GM10266 (cell line): ENCODE measurements at regions not wholly inside any gene's neighbourhood (a gene's known extent, or its start where the extent isn't known, plus 50 kb on each side); places are given as distances from the start of the nearest gene placed in this dataset.

Source experiments
- DNase-seq: peaks from one replicate; pipeline ENCODE4 v3.0.0; 2012; ENCODE audit errors: extremely low spot score
- TF ChIP-seq, protein P1 (sequence below): IDR thresholded peaks from 2 replicates; pipeline ENCODE4 v1.5.1; 2012; ENCODE audit warnings: mild to moderate bottlenecking, low read depth; ENCODE audit not compliant: control insufficient read depth, insufficient read depth; ENCODE audit errors: missing control alignments

DNA sequence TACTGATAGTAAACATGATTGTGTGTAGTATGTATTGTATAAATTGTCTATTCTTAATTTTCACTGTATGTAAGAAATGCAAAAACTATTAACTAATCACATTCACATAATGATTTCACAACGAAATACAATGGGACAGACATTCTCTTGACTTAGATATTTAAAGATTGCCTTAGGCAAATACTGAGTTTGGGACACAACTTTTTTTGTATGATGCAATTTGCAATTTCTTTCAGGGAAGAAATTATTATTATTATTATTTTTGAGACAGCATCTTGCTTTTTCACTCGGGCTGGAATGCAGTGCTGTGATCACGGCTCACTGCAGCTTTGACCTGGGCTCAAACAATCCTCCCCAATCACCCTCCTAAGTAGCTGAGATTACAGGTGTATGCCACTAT is 173.2 kb upstream of the TRIM24 start:
- no peak for DNase-seq
- TF ChIP-seq, protein P1, sequence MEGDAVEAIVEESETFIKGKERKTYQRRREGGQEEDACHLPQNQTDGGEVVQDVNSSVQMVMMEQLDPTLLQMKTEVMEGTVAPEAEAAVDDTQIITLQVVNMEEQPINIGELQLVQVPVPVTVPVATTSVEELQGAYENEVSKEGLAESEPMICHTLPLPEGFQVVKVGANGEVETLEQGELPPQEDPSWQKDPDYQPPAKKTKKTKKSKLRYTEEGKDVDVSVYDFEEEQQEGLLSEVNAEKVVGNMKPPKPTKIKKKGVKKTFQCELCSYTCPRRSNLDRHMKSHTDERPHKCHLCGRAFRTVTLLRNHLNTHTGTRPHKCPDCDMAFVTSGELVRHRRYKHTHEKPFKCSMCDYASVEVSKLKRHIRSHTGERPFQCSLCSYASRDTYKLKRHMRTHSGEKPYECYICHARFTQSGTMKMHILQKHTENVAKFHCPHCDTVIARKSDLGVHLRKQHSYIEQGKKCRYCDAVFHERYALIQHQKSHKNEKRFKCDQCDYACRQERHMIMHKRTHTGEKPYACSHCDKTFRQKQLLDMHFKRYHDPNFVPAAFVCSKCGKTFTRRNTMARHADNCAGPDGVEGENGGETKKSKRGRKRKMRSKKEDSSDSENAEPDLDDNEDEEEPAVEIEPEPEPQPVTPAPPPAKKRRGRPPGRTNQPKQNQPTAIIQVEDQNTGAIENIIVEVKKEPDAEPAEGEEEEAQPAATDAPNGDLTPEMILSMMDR = no peak

DNA sequence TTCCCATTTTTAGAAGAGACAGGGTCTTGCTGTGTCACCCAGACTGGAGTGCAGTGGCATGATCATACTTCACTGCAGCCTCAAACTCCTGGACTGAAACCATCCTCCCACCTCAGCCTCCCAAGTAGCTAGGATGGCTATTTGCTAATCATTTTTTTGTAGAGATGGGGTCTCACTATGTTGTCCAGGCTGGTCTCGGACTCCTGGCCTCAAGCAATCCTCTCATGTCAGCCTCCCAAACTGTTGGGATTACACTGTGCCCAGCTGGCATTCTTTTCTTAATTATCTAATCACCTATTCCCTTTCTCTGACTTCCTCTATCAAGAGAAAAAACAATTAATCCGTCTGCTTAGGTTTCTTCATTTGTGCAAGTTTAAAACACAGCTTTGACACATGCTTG is 172.5 kb upstream of the TRIM24 start:
- TF ChIP-seq, protein P1 = no peak
- DNase-seq = no peak

DNA sequence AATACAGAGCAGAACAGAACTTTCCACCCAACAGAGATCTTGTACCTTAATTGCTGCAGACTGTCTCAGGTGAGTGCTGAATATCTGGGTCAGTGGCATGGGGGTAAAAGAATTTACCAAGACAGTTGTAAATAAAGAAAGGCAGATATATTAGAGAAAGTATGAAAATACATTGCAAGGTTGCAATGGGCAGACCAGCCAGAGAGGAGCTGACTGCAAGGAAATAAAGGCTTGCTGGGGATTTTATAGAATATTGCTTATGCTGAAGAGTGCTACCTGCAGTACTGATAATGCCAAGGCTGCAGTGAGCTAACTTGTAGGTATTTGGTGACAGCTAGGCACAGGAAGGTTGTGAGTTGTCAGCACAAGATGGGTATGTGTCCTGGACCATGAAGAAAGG is 171.0 kb upstream of the TRIM24 start:
- TF ChIP-seq, protein P1 = no peak
- DNase-seq = no peak

DNA sequence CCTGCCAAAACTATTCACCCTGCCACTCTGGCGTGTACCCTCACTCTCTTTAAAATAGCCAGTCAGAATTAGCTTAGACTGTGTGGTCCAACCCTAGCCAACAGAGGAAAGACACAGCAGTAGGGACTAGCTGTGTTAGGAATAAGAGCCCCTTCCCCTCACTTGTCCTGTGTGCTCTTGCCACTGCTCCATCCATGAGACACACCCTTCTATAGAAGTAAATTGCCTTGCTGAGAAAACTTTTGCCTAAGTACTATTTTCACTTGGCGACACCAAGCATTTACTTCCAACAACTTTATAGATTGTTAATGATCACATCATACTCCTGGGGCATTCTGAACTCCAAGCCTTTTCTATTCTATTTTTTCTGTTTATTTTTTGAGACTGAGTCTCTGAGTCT is 170.2 kb upstream of the TRIM24 start:
- no peak for DNase-seq

DNA sequence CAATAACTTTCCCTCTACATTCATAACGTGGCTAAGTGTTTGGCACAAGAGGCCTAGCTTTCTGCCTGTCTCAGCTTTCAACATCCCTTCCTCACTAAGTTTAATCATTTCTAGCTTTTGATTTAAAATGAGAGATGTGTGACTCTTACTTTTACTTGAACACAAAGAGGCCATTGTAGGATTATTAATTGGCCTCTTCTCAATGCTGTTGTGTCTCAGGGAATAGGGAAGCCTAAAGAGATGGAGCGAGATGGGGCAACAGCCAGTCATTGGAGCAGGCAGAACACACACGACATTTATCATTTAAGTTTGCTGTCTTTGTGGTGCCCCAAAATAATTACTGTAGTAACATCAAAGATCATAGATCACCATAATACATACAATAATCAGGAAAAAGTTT is 167.1 kb upstream of the TRIM24 start:
- TF ChIP-seq, protein P1 = no peak
- no peak for DNase-seq

More for the DNA sequence above, 170.2 kb upstream of the TRIM24 start:
- TF ChIP-seq, protein P1 = no peak

DNA sequence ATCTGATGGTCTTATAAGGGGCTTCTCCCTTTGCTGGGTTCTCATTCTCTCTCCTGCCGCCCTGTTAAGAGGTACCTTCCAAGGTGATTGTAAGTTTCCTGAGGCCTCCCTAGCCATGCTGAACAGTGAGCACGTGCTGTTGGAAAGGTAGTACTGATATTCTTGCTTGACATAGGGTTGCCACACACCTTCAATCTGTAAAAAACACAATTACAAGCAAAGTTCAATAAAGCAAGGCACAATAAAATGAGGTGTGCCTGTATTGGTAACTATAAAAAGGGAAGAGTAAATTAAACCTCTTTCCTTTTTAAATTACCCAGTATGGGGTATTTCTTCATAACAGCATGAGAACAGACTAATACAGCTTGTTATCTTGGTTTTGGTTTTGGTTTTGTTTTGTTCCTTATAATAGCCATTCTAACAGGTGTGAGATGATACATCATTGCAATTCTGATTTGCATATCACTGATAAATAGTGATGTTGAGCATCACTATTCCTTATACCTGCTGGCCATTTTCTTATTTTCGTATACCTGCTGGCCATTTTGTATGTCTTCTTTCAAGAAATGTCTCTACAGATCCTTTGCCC is 164.9 kb upstream of the TRIM24 start:
- DNase-seq = no peak
- TF ChIP-seq, protein P1 = no peak

DNA sequence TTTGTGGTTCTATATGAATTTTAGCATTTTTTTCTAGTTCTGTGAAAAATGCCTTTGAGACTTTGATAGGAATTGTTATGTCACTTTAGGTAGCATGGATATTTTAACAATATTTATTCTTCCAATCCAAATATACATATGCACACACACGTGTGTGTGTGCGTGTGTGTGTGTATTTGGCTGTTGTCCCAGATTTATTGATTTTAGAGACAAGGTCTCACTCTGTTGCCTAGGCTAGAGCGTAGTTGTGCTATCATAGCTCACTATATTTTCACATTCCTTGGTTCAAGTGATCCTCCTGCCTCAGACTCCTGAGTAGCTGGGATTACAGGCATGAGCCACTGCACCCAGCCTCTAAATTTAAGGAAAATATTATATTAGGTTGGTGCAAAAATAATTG is 162.5 kb upstream of the TRIM24 start:
- no peak for DNase-seq
- TF ChIP-seq, protein P1 = no peak
